ENCODE measurements at regions not wholly inside any gene's neighbourhood (a gene's known extent, or its start where the extent isn't known, plus 50 kb on each side); places are given as distances from the start of the nearest gene placed in this dataset.

GRCh38 chr4:57605376-57605775 lies 495.2 kb upstream of the IGFBP7 start:
- TF ChIP-seq ESRRG (CRISPR knock-in tag; IDR thresholded peaks at IDR 0.05) (no peak), ZC3H10 (CRISPR knock-in tag; IDR thresholded peaks at IDR 0.05) (no peak), TSHZ2 (CRISPR knock-in tag; IDR thresholded peaks at IDR 0.05) (no peak), RARB (CRISPR knock-in tag; IDR thresholded peaks at IDR 0.05) (no peak), GLIS3 (CRISPR knock-in tag; IDR thresholded peaks at IDR 0.05) (no peak), ZFP3 (CRISPR knock-in tag; IDR thresholded peaks at IDR 0.05) (no peak), CREB5 (CRISPR knock-in tag; IDR thresholded peaks at IDR 0.05; ENCODE audit: low read depth) (no peak), CSRNP3 (CRISPR knock-in tag; IDR thresholded peaks at IDR 0.05) (no peak), ZFP30 (CRISPR knock-in tag; IDR thresholded peaks at IDR 0.05) (no peak), CSDC2 (CRISPR knock-in tag; IDR thresholded peaks at IDR 0.05) (no peak)

Data from SK-N-SH treated with all-trans-retinoic acid at 6 μM for 48 hours (cell line).